HG02623 (cell line): ENCODE measurements at regions not wholly inside any gene's neighbourhood (a gene's known extent, or its start where the extent isn't known, plus 50 kb on each side); places are given as distances from the start of the nearest gene placed in this dataset.

Experiments used
- ATAC-seq: cut with Tn5 transposase; IDR thresholded peaks from one replicate; pipeline ENCODE4 v1.9.1; 2021; ENCODE audit warnings: moderate library complexity; ENCODE audit not compliant: unreplicated experiment

DNA sequence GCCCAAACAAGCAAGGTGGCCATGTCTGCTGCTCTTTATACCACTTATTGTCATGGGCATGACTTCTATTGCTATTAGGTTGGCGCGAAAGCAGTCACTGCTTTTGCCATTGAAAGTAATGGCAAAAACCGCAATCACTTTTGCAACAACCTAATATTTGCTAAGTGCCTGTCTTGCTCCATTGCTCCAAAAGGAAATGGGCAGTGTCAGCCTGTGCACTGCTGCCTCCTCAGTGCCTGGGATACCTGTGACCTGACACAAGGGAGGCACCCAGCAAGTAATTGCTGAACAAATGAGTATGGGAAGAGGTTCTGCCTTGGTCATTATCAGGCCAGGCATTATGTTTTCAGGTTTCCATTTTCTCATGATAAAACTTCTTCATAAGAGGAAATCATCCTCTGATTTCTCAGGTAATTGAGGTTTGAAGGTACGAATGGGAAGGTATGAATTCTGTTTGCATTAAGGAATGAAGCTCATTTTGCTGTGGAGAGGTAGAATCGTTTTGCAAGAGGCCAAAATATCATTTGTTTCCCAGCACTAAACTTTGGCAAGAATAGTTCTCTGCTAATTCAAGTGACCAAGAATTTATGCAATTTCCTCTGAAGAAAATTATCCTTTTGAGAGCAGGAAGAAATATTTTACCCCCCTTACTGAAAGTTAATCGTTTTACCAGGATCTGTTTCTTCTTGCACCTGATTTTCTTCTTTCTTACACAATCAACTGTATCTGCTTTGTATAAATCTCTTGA, 128.4 kb upstream of the SPRY2 start:
- ATAC-seq: no peak

DNA sequence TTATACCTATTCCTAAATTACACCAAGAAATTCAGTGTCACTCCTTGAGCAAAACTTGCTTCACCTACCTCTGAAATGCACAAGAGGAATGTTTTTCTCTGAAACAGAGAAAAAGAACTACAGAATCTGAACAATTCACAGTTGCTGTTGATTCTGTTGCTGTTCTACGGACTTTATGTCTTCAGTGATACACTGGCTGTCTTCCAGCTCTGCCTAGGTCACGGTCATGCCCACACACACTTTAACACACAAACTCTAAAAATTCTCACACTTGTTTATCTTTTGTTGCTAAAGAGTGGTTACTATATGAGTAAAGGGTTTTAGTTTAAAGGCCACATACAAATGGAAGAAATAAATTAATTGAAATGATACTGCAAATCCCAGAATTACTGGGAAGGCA, 124.4 kb upstream of the SPRY2 start:
- no peak for ATAC-seq

DNA sequence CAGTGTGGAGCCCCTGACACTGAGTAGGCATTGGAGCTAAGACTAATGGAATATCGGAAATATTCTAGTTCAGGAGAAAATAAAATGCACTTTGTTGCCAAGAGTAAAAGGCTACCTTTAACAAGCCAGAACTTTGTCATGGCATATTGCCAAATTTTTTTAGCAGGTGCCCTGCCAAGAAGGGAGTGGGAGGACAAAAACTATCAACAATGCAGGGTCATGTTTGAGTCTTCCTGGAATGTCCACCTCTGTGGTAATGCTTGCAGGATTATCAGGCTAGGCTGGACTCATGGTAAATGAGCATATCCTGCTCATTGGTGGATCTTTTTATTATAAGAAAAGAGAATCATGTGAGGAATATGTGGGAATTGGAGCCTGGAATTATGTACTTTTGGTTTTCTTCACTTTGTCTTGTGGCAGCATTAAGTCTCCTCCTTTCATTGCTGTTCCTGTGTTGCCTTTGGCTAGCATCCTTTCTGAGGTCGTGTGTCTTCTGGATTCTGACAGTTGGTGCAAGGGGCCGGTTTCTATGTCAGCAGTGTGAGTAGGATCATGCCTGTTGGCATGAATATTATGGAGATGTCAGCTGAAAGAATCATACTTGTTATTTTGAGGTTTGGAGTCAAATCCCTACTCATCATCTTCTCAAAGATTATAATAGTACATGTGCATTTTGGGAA, 122.9 kb upstream of the SPRY2 start:
- no peak for ATAC-seq

DNA sequence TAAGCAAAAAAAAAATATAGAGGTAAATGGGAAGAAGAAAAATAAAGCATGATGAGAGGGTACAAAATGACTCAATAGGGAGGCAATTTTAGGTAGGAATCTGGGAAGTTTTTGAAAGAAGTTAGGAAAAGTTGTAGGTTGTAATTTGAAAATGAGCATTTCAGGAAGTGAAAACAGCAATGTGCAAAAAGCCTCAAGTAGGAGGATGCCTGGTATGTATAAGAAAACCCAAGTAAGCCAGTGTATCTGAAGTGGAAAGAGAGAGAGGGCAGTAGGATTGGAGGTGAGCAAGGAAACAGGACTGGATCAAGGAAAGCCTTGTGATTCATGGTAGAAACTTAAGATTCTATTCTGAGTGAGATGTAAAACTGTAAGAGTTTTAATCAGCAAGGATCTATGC, 121.6 kb upstream of the SPRY2 start:
- no peak for ATAC-seq

DNA sequence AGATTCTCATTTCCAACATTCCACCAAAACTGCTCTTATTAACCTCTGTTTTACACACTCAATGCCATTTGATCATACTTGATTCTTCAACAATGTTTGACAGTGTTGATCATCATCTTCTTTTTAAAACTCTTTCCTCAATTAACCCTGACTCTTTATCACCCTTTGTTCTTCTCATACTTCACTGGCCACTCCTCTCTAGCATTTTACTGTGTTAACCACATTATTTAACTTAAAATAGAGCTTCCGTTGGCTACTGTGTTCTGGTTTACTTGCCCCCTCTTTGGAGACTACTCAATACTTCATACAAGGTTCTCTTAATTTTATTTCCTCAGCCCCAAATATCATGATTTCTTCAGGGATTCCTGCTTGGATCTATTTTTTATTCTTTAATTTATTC, 121.1 kb upstream of the SPRY2 start:
- ATAC-seq: no peak

DNA sequence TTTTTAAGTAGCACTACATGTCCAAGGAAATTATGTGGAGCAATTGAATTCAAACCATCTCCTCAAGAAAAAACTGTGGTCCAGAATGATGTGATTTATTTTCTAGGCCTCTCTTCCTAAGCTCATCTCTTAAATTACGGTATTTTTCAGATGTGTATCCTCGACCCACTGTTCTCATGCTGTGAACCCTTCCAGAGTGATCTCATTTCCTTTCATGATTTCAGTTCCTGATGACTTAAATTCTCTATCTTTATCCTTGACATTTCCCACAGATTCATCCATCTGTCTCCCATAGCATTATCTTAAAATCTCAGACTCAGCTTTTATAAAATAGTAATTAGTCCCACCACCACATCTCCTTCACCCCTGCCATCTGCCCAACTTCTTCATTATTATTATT, 117.6 kb upstream of the SPRY2 start:
- ATAC-seq: no peak

DNA sequence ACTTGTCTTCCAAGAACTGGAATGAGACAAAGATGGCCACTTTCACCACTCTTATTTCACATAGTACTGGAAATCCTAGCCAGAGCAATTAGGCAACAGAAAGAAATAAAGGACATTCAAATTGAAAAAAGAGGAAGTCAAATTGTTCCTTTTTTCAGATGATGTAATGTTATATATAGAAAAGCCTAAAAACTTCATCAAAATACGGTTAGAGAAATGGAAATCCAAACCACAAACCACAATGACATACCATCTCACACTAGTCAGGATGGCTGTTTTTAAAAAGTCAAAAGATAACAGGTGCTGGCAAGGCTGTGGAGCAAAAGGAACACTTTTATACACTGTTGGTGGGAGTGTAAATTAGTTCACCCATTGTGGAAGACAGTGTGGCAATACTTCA, 113.3 kb upstream of the SPRY2 start:
- peak; percentile 87 for ATAC-seq

DNA sequence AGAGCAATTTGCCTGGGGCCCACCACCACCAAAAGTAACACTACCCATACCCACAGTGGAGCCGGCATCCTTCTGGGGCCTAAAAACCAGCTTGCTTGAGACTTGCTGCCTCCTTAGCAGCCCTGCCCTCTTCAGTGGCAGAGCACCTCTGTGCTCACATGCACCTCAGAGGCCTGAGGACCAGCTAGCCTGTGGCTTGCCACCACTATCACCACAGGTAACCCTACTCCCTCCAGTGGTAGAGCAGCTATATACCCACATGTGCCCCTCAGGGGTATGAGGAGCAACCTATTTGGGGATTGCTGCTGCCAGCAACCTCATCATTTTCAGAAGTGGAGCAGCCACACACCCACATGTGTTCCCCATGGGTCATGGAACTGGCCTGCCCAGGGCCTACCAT, 111.4 kb upstream of the SPRY2 start:
- ATAC-seq: no peak

DNA sequence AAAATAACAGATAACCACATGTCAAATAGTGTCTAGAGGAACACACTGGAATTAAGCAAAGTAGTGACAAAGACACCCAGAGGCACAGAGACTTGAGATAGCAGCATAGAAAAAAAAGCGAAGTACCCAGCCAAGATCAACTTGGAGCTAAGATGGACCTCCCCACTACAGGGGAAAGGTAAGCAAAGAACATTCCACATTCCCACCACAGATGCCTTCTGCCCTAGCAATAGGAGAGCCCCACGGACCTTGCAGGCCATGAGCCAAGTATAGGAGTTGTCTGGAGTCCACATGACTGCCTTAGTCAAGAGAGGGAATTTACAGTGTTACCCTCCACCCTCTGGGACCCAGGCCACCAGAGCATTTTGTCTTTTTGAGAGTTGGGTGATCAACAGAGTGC, 110.7 kb upstream of the SPRY2 start:
- no peak for ATAC-seq

DNA sequence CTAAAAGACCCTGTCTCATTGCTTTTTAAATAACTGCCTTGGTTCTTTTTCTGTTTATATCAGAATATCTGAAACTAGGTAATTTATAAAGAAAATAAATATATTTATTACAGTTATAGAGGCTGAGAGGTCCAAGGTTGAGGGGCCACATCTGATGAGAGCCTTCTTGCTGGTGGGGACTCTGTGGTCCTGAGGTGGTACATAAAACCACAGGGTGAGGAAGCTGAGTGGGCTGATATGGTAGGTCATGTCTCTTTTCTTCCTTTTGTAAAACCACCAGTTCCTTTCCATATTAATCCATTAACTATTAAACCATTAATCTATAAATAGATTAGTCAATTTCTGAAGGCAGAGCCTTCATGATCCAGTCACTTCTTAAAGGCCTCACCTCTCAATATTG, 109.5 kb upstream of the SPRY2 start:
- ATAC-seq: no peak

DNA sequence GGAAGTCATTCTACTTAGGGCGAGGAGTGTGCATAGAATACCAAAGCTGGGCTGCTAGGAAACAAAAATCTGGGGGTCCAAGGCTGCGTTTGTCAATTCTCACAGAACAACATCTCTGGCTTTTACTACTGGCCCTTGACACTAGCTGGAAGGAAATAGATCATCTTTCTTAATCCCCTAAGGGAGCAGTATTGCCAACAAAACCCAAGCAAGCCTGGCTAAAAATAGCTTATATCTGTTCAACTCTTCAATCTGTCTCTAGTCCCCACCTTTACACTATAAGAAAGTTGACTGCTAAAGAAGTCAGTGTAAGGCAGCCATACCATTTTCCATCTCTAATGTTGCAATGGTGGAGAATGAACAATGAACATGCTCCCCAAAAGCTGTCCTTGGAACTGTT, 107.8 kb upstream of the SPRY2 start:
- ATAC-seq: no peak

DNA sequence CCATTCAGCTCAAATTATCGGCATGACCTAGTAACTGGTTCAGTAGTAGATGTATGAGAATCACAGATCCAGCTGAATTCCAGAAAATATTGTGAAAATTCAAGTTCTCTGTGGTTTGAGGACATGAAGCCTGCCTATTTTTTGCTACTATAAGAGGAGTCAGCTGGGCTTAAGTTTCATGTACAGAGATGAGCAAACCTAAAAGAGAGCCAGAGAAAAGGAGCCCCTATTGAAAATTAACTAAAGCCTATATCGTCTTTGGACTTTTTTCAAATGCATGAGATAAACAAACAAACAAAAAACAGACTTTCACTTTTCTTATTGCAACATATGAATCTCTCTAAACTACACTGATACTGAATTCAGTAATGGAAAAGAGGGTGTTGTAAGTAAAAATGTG, 106.8 kb upstream of the SPRY2 start:
- ATAC-seq: no peak

DNA sequence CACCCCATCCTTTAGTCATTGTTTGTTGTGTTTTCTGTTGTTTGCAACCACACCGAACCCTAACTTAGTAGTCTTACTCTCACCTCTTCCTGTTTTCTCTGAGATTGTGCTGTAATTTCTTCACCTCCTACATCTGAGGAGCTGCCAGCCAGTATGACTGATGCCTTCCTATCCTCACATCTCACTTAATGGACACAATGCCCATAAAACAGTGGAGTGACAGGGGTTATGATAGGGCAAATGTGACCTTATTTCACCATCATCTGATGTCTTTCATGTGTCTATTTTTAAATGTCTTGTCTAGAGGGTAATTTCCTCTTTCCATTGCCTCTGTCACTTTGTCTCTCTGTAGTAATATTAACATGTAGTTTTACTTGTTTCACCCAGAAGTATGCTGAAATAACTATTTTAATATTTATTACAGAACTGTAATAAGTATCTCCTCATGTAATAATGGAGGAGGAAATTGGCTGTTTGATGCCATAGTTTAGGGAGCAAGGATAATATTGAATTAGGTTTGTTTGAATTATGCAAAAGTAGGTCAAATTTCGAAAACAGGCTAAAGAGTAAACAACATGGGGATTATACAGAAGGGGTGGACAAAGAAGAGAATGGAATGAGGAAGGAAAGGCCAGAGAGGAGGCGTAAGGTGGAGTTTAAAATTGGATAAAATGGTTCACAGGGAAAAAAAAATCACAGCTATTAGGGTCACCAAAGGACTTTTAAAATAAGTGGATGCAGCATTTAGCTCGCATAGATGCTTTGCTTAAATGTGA, 103.5 kb upstream of the SPRY2 start:
- no peak for ATAC-seq

DNA sequence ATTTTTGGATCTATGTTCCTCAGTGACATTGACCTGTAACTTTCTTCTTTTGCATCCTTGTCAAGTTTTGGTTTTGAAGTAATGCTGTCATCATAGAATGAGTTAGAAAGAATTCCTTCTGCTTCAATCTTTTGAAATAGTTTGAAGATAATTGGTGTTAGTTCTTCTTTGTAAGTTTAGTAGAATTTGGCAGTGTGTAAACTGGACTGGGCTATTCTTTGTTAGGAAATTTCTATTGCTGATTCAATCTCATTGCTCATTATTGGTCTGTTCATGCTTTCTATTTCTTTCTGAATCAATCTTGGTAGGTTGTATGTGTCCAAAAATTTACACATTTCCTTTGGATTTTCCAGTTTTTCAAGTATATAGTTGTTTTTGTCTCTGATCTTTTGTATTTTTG, 101.7 kb upstream of the SPRY2 start:
- ATAC-seq: no peak

DNA sequence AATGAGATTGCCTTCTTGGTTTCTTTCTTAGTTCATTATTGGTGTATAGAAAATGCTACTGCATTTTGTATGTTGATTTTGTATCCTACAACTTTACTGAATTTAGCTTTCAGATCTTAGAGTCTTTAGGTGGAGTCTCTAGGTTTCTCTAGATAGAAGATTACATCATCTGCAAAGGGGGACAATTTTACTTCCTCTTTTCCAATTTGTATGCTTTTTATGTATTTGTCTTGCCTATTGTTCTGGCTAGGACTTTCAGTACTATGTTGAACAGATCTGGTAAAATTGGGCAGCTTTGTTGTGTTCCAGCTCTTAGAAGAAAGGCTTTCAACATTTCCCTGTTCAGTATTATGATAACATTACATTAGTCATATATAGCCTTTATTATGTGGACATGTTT, 101.0 kb upstream of the SPRY2 start:
- no peak for ATAC-seq

DNA sequence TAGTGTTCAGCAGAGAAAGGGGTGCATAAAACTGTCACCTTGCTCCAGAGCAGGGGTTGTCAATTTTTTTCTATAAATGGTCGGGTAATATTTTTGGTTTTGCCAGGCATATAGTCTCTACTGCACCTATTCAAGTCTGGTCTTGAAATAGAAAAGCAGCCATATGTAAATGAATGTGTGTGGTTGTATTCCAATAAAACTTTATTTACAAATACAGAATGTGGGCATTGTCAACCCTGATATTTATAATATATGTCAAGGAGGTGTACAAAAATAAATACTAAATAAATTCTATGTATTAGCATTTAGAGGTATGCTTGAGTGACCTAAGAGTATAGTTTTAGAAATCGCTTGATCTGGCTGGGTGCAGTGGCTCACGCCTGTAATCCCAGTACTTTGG, 97.6 kb upstream of the SPRY2 start:
- ATAC-seq: no peak

DNA sequence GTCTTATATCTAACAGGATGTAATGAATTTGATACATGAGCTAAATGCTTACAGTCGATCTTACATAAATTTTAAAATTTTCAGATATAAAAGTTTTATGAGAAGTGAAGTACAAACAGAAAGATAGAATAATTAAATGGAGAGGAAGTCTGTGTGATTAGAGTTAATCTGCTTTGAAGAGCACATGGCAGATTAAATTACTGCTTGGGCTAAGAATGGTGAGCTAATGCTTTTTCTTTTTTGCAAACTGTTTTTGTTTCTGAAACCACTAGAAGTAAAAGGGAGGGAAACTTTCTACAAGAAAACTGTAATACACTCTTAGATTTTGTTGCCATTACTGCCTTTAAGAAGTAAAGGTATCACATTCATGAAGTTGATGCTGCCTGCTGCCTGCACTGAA, 96.3 kb upstream of the SPRY2 start:
- no peak for ATAC-seq

DNA sequence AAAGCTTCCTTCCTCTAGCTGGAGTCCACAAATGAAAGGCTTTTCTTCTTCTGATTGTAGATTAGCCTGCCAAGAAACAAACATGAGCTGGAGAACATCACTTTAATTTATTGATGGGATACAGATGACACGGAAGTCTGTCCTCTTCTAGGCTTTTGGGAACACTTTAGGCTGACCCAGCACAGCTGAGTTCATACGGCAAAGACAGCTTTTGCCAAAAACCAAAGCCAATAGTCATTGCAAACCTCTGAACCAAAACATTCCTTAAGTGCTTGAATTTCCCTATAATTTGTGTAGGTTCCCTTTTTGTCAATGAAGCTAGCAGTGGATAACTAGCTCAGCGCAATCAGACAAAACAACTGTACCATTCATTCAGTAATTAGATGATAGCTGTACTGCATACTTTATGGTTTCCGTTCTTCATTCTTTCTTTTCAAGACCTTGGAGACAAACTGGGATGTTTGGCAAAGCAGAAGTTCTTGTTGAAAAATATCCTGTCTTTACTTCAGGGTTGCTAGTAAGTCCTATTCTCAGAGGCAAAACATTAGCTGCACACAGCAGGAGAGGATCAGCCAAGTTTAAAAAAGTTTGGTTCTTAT, 95.7 kb upstream of the SPRY2 start:
- ATAC-seq: no peak

DNA sequence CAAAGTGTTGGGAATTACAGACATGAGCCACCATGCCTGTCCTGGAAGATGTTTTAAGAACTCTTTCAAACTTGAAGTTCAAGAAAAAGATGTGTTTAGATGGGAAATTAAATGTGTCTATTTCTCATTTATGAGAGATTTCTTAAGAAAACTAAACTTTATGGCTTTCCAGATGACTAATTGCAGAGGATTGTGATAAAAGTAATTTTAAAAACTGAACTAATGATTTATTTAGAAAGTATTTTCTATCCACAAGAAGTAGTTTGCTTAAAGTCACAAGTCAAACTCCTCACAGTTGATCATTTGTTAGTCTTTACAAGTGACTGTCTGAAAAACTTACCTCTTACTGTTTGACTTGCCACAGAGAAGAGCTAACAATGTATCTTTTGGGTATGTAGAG, 89.6 kb upstream of the SPRY2 start:
- no peak for ATAC-seq

DNA sequence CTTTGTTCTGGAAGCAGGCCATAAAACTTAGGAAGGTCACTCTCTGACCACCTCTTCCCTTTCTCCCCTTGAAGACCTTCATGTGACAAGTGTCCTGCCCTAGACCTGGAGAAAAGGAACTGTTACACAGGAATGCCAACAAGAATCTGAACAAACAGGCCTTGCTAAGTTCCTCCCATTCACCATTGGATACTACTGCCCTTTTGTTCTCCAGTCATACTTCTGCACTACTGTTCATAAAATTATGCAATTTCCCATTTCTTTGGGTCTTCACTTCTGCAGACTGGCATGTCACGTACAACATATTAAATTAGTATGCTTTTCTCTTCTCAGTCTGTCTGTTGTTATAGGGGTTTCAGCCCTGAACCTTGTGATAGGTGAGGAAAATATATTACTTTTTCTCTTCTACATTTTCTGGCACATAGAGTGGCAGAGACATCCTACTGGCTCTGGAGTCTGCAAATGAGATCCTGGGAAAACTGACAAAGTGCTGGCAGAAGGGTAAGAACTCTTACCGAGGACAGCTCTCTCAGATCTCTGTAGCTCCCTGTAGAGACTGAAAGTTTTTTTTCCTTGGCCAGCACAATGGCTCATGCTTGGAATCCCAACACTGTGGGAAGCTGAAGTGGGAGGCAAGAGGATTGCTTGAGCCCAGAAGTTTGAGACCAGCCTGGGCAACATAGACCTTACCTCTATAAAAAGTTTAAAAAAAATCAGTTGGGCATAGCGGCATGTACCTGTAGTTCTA, 87.6 kb upstream of the SPRY2 start:
- no peak for ATAC-seq

DNA sequence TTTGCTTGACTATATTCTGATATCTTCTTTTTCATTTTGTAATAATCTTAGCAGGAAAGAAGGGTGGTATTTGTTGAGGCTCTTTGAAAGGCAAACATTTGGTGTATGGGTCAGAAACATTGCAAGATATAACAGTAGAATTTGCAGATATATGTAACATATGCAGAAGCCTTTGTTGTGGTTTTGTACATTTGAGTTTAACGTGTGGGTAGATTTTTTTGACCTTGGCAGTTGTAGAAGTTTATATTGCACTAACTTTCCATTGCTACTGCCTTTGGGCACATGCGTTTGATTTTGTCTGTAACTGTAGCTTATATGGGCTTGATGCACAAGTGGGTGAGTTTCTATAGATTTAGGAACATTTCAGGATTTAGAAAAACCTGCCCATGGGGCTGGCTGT, 78.5 kb upstream of the SPRY2 start:
- ATAC-seq: no peak
